ENCODE measurements at regions not wholly inside any gene's neighbourhood (a gene's known extent, or its start where the extent isn't known, plus 50 kb on each side); places are given as distances from the start of the nearest gene placed in this dataset.

DNA sequence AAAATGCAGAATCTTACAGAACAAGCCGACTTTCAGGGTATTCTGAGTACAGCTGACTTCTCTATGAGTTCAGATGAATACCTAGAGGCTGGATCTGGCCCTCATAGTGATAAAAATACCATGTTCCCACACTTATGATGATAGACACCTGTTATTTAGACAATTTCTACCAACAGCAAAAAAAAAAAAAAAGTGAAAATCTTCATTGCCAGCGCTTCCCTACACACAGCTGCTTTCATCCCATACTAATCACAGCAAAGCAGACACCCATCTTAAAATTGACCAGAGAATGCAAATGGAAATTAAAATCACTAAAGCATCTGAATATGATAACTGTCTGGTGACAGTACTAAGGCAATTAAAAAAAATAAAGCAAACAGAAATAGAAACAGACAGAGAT is 132.1 kb upstream of the ADGRL3 start:
- no peak overlapping the region for H2AFZ ChIP-seq (ENCODE audit: control insufficient read depth, low read depth, low read length)
- H3K27me3 ChIP-seq (replicated peaks in 1 of 2; ENCODE audit: control insufficient read depth in 2 of 2, insufficient read depth in 2 of 2, low read length in 1 of 2), result no peaks in the 10 kb centered on the region
- H4K20me1 ChIP-seq (ENCODE audit: control insufficient read depth, insufficient read depth), result no peaks in the 10 kb centered on the region
- ChIA-PET POLR2A (no interaction called here), SMC1A (ENCODE audit: uncharacterized antibody, unreplicated experiment) (interaction anchor here (0.6 to 0.7 kb wide), 2 partner anchors 65 to 127 kb away, joined by 3 read pairs; no protein-coding TSS in a partner anchor), CTCF (no interaction called here), RAD21 (ENCODE audit: unreplicated experiment) (no interaction called here)
- H3K79me2 ChIP-seq (ENCODE audit: control insufficient read depth, insufficient read depth, low read length), result no peaks in the 10 kb centered on the region
- BruUV-seq (replicated peaks), result no TSS peak
- no peaks in the 10 kb centered on the region for H3K4me1 ChIP-seq (ENCODE audit: control insufficient read depth, insufficient read depth, low read length)
- WGBS (ENCODE audit: insufficient coverage, insufficient replicate concordance, low lambda C conversion rate, missing lambda C conversion rate), result 4% methylated on average over 2 of the region's 2 CpGs
- no peak for ATAC-seq
- FAIRE-seq, result no peak
- in situ Hi-C loops (cut with MboI), result no loop called here
- no peak for DNase-seq (ENCODE audit: low read depth, low spot score)
- intact Hi-C loops (cut with micrococcal nuclease; ENCODE audit: unreplicated experiment), result no loop called here
- H3K9ac ChIP-seq (ENCODE audit: control insufficient read depth, insufficient read depth, low read length), result no peak overlapping the region
- no peaks in the 10 kb centered on the region for H3K36me3 ChIP-seq (ENCODE audit: control insufficient read depth in 2 of 2, insufficient read depth in 2 of 2, low read length in 1 of 2)
- no peak overlapping the region for H3K4me3 ChIP-seq
- TF ChIP-seq TCF3 (IDR thresholded peaks at IDR 0.05; ENCODE audit: borderline replicate concordance, insufficient read depth, low read depth, low read length) (no peak), SMAD1 (IDR thresholded peaks at IDR 0.05; ENCODE audit: low read depth, partially characterized antibody) (no peak), TCF12 (IDR thresholded peaks at IDR 0.05; ENCODE audit: low read depth, low read length) (no peak), JUNB (IDR thresholded peaks at IDR 0.05) (no peak), WRNIP1 (IDR thresholded peaks at IDR 0.05; ENCODE audit: borderline replicate concordance, low read depth, low read length) (no peak), ATF7 (IDR thresholded peaks at IDR 0.05; ENCODE audit: low read depth) (no peak), POLR2A (IDR thresholded peaks at IDR 0.05; ENCODE audit: low read depth, low read length) (no peak), YY1 (IDR thresholded peaks at IDR 0.05; ENCODE audit: low read depth, low read length) (no peak), RAD51 (IDR thresholded peaks at IDR 0.05) (no peak), KAT2A (conservative IDR thresholded peaks at IDR 0.05; ENCODE audit: control insufficient read depth, low read depth, low read length) (no peak)
- TF ChIP-seq, protein P1, sequence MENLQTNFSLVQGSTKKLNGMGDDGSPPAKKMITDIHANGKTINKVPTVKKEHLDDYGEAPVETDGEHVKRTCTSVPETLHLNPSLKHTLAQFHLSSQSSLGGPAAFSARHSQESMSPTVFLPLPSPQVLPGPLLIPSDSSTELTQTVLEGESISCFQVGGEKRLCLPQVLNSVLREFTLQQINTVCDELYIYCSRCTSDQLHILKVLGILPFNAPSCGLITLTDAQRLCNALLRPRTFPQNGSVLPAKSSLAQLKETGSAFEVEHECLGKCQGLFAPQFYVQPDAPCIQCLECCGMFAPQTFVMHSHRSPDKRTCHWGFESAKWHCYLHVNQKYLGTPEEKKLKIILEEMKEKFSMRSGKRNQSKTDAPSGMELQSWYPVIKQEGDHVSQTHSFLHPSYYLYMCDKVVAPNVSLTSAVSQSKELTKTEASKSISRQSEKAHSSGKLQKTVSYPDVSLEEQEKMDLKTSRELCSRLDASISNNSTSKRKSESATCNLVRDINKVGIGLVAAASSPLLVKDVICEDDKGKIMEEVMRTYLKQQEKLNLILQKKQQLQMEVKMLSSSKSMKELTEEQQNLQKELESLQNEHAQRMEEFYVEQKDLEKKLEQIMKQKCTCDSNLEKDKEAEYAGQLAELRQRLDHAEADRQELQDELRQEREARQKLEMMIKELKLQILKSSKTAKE (IDR thresholded peaks at IDR 0.05; ENCODE audit: low read depth, poor library complexity, severe bottlenecking), result no peak
- TF ChIP-seq, protein P2, sequence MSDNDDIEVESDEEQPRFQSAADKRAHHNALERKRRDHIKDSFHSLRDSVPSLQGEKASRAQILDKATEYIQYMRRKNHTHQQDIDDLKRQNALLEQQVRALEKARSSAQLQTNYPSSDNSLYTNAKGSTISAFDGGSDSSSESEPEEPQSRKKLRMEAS (IDR thresholded peaks at IDR 0.05; ENCODE audit: low read depth, low read length), result no peak
- TF ChIP-seq, protein P3, sequence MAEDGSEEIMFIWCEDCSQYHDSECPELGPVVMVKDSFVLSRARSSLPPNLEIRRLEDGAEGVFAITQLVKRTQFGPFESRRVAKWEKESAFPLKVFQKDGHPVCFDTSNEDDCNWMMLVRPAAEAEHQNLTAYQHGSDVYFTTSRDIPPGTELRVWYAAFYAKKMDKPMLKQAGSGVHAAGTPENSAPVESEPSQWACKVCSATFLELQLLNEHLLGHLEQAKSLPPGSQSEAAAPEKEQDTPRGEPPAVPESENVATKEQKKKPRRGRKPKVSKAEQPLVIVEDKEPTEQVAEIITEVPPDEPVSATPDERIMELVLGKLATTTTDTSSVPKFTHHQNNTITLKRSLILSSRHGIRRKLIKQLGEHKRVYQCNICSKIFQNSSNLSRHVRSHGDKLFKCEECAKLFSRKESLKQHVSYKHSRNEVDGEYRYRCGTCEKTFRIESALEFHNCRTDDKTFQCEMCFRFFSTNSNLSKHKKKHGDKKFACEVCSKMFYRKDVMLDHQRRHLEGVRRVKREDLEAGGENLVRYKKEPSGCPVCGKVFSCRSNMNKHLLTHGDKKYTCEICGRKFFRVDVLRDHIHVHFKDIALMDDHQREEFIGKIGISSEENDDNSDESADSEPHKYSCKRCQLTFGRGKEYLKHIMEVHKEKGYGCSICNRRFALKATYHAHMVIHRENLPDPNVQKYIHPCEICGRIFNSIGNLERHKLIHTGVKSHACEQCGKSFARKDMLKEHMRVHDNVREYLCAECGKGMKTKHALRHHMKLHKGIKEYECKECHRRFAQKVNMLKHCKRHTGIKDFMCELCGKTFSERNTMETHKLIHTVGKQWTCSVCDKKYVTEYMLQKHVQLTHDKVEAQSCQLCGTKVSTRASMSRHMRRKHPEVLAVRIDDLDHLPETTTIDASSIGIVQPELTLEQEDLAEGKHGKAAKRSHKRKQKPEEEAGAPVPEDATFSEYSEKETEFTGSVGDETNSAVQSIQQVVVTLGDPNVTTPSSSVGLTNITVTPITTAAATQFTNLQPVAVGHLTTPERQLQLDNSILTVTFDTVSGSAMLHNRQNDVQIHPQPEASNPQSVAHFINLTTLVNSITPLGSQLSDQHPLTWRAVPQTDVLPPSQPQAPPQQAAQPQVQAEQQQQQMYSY (CRISPR knock-in tag; IDR thresholded peaks at IDR 0.05), result no peak
- TF ChIP-seq, protein P4, sequence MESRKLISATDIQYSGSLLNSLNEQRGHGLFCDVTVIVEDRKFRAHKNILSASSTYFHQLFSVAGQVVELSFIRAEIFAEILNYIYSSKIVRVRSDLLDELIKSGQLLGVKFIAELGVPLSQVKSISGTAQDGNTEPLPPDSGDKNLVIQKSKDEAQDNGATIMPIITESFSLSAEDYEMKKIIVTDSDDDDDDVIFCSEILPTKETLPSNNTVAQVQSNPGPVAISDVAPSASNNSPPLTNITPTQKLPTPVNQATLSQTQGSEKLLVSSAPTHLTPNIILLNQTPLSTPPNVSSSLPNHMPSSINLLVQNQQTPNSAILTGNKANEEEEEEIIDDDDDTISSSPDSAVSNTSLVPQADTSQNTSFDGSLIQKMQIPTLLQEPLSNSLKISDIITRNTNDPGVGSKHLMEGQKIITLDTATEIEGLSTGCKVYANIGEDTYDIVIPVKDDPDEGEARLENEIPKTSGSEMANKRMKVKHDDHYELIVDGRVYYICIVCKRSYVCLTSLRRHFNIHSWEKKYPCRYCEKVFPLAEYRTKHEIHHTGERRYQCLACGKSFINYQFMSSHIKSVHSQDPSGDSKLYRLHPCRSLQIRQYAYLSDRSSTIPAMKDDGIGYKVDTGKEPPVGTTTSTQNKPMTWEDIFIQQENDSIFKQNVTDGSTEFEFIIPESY (IDR thresholded peaks at IDR 0.05), result no peak
- TF ChIP-seq, protein P5, sequence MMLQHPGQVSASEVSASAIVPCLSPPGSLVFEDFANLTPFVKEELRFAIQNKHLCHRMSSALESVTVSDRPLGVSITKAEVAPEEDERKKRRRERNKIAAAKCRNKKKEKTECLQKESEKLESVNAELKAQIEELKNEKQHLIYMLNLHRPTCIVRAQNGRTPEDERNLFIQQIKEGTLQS (IDR thresholded peaks at IDR 0.05; ENCODE audit: borderline replicate concordance, extremely low read depth, low read depth, low read length), result no peak
- no peaks in the 10 kb centered on the region for H3K9me3 ChIP-seq (replicated peaks; ENCODE audit: control insufficient read depth, insufficient read depth, low read length)
- H3K4me2 ChIP-seq (ENCODE audit: control insufficient read depth, insufficient read depth), result no peak overlapping the region
- H3K27ac ChIP-seq (ENCODE audit: control insufficient read depth, insufficient read depth), result no peak overlapping the region

Data from GM12878 (cell line).